NCI-H2171 (cell line): ENCODE measurements at regions not wholly inside any gene's neighbourhood (a gene's known extent, or its start where the extent isn't known, plus 50 kb on each side); places are given as distances from the start of the nearest gene placed in this dataset.
"Not testable (repeated sequence)": the region's sequence is repeated elsewhere in the genome, so short reads cannot be mapped to it uniquely, and the experiment has no call there.

ENCODE experiments used
- DNase-seq: peaks from one replicate; lab custom pipeline; 2025; lab: John Stamatoyannopoulos, UW

- DNase-seq = no peak
These were observed 146.1 kb downstream of the TTLL2 start for GRCh38 chr6:167470836-167471547.

- DNase-seq = no peak
These were observed 146.7 kb downstream of the TTLL2 start for GRCh38 chr6:167471548-167471930.

GRCh38 chr6:167472148-167472547 lies 147.3 kb downstream of the TTLL2 start:
- peak; percentile 22 for DNase-seq

GRCh38 chr6:167472880-167473279 lies 148.0 kb downstream of the TTLL2 start:
- DNase-seq = no peak

GRCh38 chr6:167474171-167474570 lies 149.3 kb downstream of the TTLL2 start:
- DNase-seq = no peak

- no peak for DNase-seq
These were observed 149.8 kb downstream of the TTLL2 start for GRCh38 chr6:167474725-167475124.

GRCh38 chr6:167475947-167476346 lies 151.1 kb downstream of the TTLL2 start:
- peak; percentile 49 for DNase-seq

- DNase-seq = peak; percentile 58
These were observed 152.1 kb downstream of the TTLL2 start for GRCh38 chr6:167476844-167477595.

- DNase-seq = no peak
These were observed 152.8 kb downstream of the TTLL2 start for GRCh38 chr6:167477688-167478087.

- DNase-seq = no peak
These were observed 154.4 kb downstream of the TTLL2 start for GRCh38 chr6:167479301-167479700.

GRCh38 chr6:167479901-167480648 lies 155.2 kb downstream of the TTLL2 start:
- no peak for DNase-seq

- DNase-seq = no peak
These were observed 156.5 kb downstream of the TTLL2 start for GRCh38 chr6:167481307-167481926.

- not testable (repeated sequence) for DNase-seq
These were observed 157.9 kb downstream of the TTLL2 start for GRCh38 chr6:167482801-167483200.

GRCh38 chr6:167485186-167485978 lies 160.5 kb downstream of the TTLL2 start:
- no peak for DNase-seq

- no peak for DNase-seq
These were observed 163.1 kb downstream of the TTLL2 start for GRCh38 chr6:167487749-167488664.

- no peak for DNase-seq
These were observed 166.7 kb downstream of the TTLL2 start for GRCh38 chr6:167491438-167492099.

GRCh38 chr6:167492100-167492449 lies 167.2 kb downstream of the TTLL2 start:
- no peak for DNase-seq

GRCh38 chr6:167493310-167493709 lies 168.4 kb downstream of the TTLL2 start:
- DNase-seq = no peak

GRCh38 chr6:167493976-167494697 lies 169.3 kb downstream of the TTLL2 start:
- no peak for DNase-seq
